Liver (tissue), 3 donors: ENCODE measurements at regions not wholly inside any gene's neighbourhood (a gene's known extent, or its start where the extent isn't known, plus 50 kb on each side); places are given as distances from the start of the nearest gene placed in this dataset.
"Not testable (repeated sequence)": the region's sequence is repeated elsewhere in the genome, so short reads cannot be mapped to it uniquely, and the experiment has no call there.

Experiments
- CTCF ChIP-seq: fragments of 150-350 bp; IDR thresholded peaks from 2 replicates; pipeline ENCODE4 v1.5.1; 2017; ENCODE audit warnings: improper control_type of control experiment, low read depth, low read length; ENCODE audit not compliant: missing input control
- EGR1 ChIP-seq, 2 donors: IDR thresholded peaks; 2 replicates each; pipeline ENCODE4 v1.6.1; 2016 to 2018; ENCODE audit warnings: antibody characterized with exemption in 2 of 2, low read depth in 2 of 2
- GABPA ChIP-seq, 2 donors: IDR thresholded peaks in 1 of 2; conservative IDR thresholded peaks in 1 of 2; 2 replicates each; pipeline ENCODE4 v1.6.1; 2016; ENCODE audit warnings: antibody characterized with exemption in 2 of 2, mild to moderate bottlenecking in 1 of 2, moderate library complexity in 1 of 2
- HNF4A ChIP-seq, 2 donors: conservative IDR thresholded peaks; 2 replicates each; pipeline ENCODE4 v1.6.1; 2016; ENCODE audit warnings: antibody characterized with exemption in 2 of 2, mild to moderate bottlenecking in 2 of 2
- HNF4G ChIP-seq: IDR thresholded peaks from 2 replicates; pipeline ENCODE4 v1.6.1; 2016; ENCODE audit warnings: antibody characterized with exemption
- JUND ChIP-seq, 2 donors: IDR thresholded peaks; 2 replicates each; pipeline ENCODE4 v1.6.1; 2016; ENCODE audit warnings: antibody characterized with exemption in 2 of 2
- MAX ChIP-seq: IDR thresholded peaks from 2 replicates; pipeline ENCODE4 v1.6.1; 2016; ENCODE audit warnings: antibody characterized with exemption
- RAD21 ChIP-seq, 2 donors: IDR thresholded peaks; 2 replicates each; pipeline ENCODE4 v1.6.1; 2016; ENCODE audit warnings: antibody characterized with exemption in 2 of 2, mild to moderate bottlenecking in 2 of 2
- RXRA ChIP-seq, 2 donors: IDR thresholded peaks; 2 replicates each; pipeline ENCODE4 v1.6.1; 2017 to 2018; ENCODE audit warnings: antibody characterized with exemption in 2 of 2, mild to moderate bottlenecking in 1 of 2
- SP1 ChIP-seq: IDR thresholded peaks from 2 replicates; pipeline ENCODE4 v1.6.1; 2018; ENCODE audit warnings: antibody characterized with exemption, mild to moderate bottlenecking
- TAF1 ChIP-seq: conservative IDR thresholded peaks from 2 replicates; pipeline ENCODE4 v1.6.1; 2016; ENCODE audit warnings: antibody characterized with exemption, mild to moderate bottlenecking
- YY1 ChIP-seq: IDR thresholded peaks from 2 replicates; pipeline ENCODE4 v1.6.1; 2016; ENCODE audit warnings: antibody characterized with exemption, mild to moderate bottlenecking
- TF ChIP-seq, protein P1 (sequence below): IDR thresholded peaks from 2 replicates; pipeline ENCODE4 v1.6.1; 2016; ENCODE audit warnings: antibody characterized with exemption, mild to moderate bottlenecking
- TF ChIP-seq, protein P2 (sequence below): IDR thresholded peaks from 2 replicates; pipeline ENCODE4 v1.6.1; 2016; ENCODE audit warnings: antibody characterized with exemption
- donor health status: healthy.
- donor health status: healthy.

- not testable (repeated sequence) for TF ChIP-seq CTCF; EGR1 (IDR thresholded peaks at IDR 0.05; ENCODE audit: low read depth in 2 of 2); GABPA (IDR thresholded peaks at IDR 0.05 in 1 of 2, conservative IDR thresholded peaks at IDR 0.05 in 1 of 2); TAF1; MAX; JUND (IDR thresholded peaks at IDR 0.05); HNF4G; SP1; HNF4A (conservative IDR thresholded peaks at IDR 0.05); YY1; RXRA (IDR thresholded peaks at IDR 0.05); RAD21 (IDR thresholded peaks at IDR 0.05)
- TF ChIP-seq, protein P1, sequence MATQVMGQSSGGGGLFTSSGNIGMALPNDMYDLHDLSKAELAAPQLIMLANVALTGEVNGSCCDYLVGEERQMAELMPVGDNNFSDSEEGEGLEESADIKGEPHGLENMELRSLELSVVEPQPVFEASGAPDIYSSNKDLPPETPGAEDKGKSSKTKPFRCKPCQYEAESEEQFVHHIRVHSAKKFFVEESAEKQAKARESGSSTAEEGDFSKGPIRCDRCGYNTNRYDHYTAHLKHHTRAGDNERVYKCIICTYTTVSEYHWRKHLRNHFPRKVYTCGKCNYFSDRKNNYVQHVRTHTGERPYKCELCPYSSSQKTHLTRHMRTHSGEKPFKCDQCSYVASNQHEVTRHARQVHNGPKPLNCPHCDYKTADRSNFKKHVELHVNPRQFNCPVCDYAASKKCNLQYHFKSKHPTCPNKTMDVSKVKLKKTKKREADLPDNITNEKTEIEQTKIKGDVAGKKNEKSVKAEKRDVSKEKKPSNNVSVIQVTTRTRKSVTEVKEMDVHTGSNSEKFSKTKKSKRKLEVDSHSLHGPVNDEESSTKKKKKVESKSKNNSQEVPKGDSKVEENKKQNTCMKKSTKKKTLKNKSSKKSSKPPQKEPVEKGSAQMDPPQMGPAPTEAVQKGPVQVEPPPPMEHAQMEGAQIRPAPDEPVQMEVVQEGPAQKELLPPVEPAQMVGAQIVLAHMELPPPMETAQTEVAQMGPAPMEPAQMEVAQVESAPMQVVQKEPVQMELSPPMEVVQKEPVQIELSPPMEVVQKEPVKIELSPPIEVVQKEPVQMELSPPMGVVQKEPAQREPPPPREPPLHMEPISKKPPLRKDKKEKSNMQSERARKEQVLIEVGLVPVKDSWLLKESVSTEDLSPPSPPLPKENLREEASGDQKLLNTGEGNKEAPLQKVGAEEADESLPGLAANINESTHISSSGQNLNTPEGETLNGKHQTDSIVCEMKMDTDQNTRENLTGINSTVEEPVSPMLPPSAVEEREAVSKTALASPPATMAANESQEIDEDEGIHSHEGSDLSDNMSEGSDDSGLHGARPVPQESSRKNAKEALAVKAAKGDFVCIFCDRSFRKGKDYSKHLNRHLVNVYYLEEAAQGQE, result not testable (repeated sequence)
- TF ChIP-seq, protein P2, sequence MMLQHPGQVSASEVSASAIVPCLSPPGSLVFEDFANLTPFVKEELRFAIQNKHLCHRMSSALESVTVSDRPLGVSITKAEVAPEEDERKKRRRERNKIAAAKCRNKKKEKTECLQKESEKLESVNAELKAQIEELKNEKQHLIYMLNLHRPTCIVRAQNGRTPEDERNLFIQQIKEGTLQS, result not testable (repeated sequence)
Observed at GRCh38 chr15:31643955-31644354, 317.3 kb downstream of the KLF13 start.
